Effector memory CD4-positive, alpha-beta T cell (primary cell): ENCODE measurements at regions not wholly inside any gene's neighbourhood (a gene's known extent, or its start where the extent isn't known, plus 50 kb on each side); places are given as distances from the start of the nearest gene placed in this dataset.
"Not testable (repeated sequence)": the region's sequence is repeated elsewhere in the genome, so short reads cannot be mapped to it uniquely, and the experiment has no call there.

Source experiments
- DNase-seq, 3 donors: peaks; one replicate each; pipeline ENCODE4 v3.0.0-alpha.2; 2020
- H3K27ac ChIP-seq: 2 replicates; pipeline ENCODE4 v1.7.0; 2013; ENCODE audit warnings: mild to moderate bottlenecking, low read length, moderate library complexity; ENCODE audit not compliant: insufficient read depth, poor library complexity, severe bottlenecking
- H3K27me3 ChIP-seq: replicated peaks from 2 replicates; pipeline ENCODE4 v1.7.0; 2013; ENCODE audit warnings: mild to moderate bottlenecking, low read length; ENCODE audit not compliant: insufficient read depth, control insufficient read depth, poor library complexity, severe bottlenecking
- H3K36me3 ChIP-seq: 2 replicates; pipeline ENCODE4 v1.7.0; 2013; ENCODE audit warnings: mild to moderate bottlenecking, low read length, moderate library complexity; ENCODE audit not compliant: control insufficient read depth, insufficient read depth
- H3K4me1 ChIP-seq: 2 replicates; pipeline ENCODE4 v1.7.0; 2013; ENCODE audit warnings: low read length, mild to moderate bottlenecking; ENCODE audit not compliant: control insufficient read depth, insufficient read depth, poor library complexity, severe bottlenecking
- H3K4me3 ChIP-seq: 2 replicates; pipeline ENCODE4 v1.7.0; 2013; ENCODE audit warnings: low read length, low read depth, mild to moderate bottlenecking; ENCODE audit not compliant: insufficient read depth, poor library complexity, severe bottlenecking
- H3K9me3 ChIP-seq: 2 replicates; pipeline ENCODE4 v1.7.0; 2013; ENCODE audit warnings: mild to moderate bottlenecking, low read length, moderate library complexity; ENCODE audit not compliant: control insufficient read depth

DNA sequence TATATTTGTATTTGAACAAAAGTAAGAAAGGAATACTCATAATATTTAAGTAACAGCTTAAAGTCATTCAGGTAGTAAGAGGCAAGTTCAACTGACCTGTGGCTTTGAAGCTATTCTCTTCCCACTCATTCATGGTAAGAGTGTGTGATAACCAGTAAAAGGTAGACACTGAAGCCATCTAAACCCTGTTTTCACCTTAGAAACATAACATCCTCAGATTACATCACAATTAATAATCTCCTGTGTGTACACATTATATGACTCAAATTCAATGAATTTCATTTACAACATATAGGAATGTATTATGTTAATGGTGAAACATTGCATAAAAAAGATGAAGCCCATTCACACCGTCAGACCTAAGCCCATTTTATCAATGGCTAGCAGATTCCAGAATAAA lies 364.8 kb upstream of the SNX7 start:
- H3K27ac ChIP-seq: no peak overlapping the region
- H3K27me3 ChIP-seq: no peaks in the 10 kb centered on the region
- DNase-seq: no peak
- H3K36me3 ChIP-seq: no peaks in the 10 kb centered on the region
- no peaks in the 10 kb centered on the region for H3K4me1 ChIP-seq
- no peak overlapping the region for H3K4me3 ChIP-seq
- no peaks in the 10 kb centered on the region for H3K9me3 ChIP-seq

DNA sequence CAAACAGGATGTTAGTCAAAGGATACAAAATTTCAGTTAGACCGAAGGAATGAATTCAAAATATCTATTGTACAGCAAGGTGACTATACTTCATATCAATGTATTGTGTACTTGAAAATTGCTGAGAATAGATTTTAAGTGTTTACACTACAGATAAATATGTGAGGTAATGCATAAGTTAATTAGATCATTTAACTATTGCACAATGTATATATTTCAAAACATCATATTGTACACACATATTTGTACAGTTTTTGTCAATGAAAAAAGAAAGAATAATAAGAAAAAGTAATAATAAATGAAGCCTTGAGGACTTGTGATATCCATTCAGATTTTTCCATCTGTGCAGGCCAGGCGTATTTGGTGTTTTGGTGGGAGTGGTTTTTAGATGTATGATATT lies 367.4 kb upstream of the SNX7 start:
- Histone ChIP-seq H3K4me1 (no peaks in the 10 kb centered on the region), H3K36me3 (no peaks in the 10 kb centered on the region), H3K9me3 (no peaks in the 10 kb centered on the region), H3K27ac (no peak overlapping the region), H3K27me3 (no peaks in the 10 kb centered on the region), H3K4me3 (no peak overlapping the region)
- no peak for DNase-seq

- no peak for DNase-seq
- Histone ChIP-seq H3K4me3 (no peak overlapping the region), H3K27me3 (no peaks in the 10 kb centered on the region), H3K27ac (no peak overlapping the region), H3K9me3 (no peaks in the 10 kb centered on the region), H3K4me1 (no peaks in the 10 kb centered on the region), H3K36me3 (no peaks in the 10 kb centered on the region)
Observed at GRCh38 chr1:98292994-98293393, 368.5 kb upstream of the SNX7 start.

DNA sequence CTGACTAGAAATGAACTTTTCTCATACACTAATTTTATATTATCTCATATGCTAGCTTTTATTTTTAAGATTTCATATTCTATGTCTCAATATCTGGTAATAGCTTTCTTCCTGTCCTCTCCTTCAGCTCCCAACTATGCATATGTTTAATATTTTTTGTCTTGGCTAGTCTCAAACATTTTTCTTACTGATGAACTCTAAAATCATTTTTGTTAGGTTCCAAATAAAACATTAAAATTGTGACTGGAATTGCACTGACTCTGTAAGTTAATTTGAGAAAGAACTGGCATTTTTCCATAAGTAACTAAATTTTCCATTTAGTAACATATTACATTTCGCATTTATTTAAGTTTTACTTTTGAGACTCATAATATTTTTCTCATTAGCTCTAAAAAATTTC lies 368.5 kb upstream of the DPYD start:
- Histone ChIP-seq H3K4me1 (no peaks in the 10 kb centered on the region), H3K9me3 (no peaks in the 10 kb centered on the region), H3K36me3 (no peaks in the 10 kb centered on the region), H3K27ac (no peak overlapping the region), H3K27me3 (no peaks in the 10 kb centered on the region), H3K4me3 (no peak overlapping the region)
- DNase-seq: no peak

- Histone ChIP-seq H3K4me3 (no peak overlapping the region), H3K36me3 (no peaks in the 10 kb centered on the region), H3K27ac (no peak overlapping the region), H3K27me3 (no peaks in the 10 kb centered on the region), H3K4me1 (no peaks in the 10 kb centered on the region), H3K9me3 (no peaks in the 10 kb centered on the region)
- DNase-seq: no peak
Observed at GRCh38 chr1:98288494-98288893, 367.7 kb upstream of the DPYD start.

- Histone ChIP-seq H3K4me1 (no peaks in the 10 kb centered on the region), H3K27me3 (no peaks in the 10 kb centered on the region), H3K4me3 (no peak overlapping the region), H3K36me3 (no peaks in the 10 kb centered on the region), H3K27ac (no peak overlapping the region), H3K9me3 (no peaks in the 10 kb centered on the region)
- no peak for DNase-seq
Observed at GRCh38 chr1:98287626-98288025, 366.8 kb upstream of the DPYD start.

- Histone ChIP-seq H3K4me1 (no peaks in the 10 kb centered on the region), H3K9me3 (no peaks in the 10 kb centered on the region), H3K36me3 (no peaks in the 10 kb centered on the region), H3K27me3 (no peaks in the 10 kb centered on the region), H3K4me3 (no peak overlapping the region), H3K27ac (no peak overlapping the region)
- no peak for DNase-seq
Observed at GRCh38 chr1:98286656-98287055, 365.8 kb upstream of the DPYD start.

DNA sequence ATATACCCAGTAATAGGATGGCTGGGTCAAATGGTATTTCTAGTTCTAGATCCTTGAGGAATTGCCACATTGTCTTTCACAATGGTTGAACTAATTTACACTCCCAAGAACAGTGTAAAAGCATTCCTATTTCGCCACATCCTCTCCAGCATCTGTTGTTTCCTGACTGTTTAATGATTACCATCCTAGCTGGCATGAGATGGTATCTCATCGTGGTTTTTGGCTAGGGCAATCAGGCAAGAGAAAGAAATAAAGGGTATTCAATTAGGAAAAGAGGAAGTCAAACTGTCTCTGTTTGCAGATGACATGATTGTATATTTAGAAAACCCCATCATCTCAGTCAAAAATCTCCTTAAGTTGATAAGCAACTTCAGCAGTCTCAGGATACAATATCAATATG lies 364.5 kb upstream of the DPYD start:
- H3K4me3 ChIP-seq, H3K36me3 ChIP-seq, H3K27me3 ChIP-seq, H3K27ac ChIP-seq, H3K9me3 ChIP-seq, DNase-seq, H3K4me1 ChIP-seq: not testable (repeated sequence)

GRCh38 chr1:98280049-98280448 lies 359.2 kb upstream of the DPYD start:
- H3K4me3 ChIP-seq: no peak overlapping the region
- no peaks in the 10 kb centered on the region for H3K36me3 ChIP-seq
- no peak overlapping the region for H3K27ac ChIP-seq
- no peak for DNase-seq
- no peaks in the 10 kb centered on the region for H3K4me1 ChIP-seq
- H3K9me3 ChIP-seq: no peaks in the 10 kb centered on the region
- no peaks in the 10 kb centered on the region for H3K27me3 ChIP-seq

DNA sequence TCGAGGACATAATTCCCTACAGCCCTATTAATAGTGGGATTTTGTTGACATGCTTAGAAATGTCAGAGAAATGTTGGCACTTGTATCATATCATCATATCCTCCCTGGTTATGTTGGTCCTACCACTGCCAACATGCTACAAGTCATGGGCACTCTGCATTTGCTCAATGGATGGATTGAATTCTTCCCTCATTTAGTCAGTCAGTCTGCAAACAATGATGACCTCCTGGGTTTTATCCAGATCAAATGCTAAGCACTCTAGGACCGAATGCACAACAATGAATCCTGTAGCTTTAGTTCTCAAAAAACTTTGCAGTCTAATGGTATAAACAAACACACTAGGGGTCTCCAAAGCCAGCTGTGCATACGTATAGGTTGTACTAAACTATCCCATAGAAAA lies 357.2 kb upstream of the DPYD start:
- no peaks in the 10 kb centered on the region for H3K4me1 ChIP-seq
- no peaks in the 10 kb centered on the region for H3K27me3 ChIP-seq
- H3K9me3 ChIP-seq: no peaks in the 10 kb centered on the region
- no peaks in the 10 kb centered on the region for H3K36me3 ChIP-seq
- no peak overlapping the region for H3K27ac ChIP-seq
- no peak for DNase-seq
- no peak overlapping the region for H3K4me3 ChIP-seq

GRCh38 chr1:98277118-98277517 lies 356.3 kb upstream of the DPYD start:
- no peaks in the 10 kb centered on the region for H3K4me1 ChIP-seq
- H3K9me3 ChIP-seq: no peaks in the 10 kb centered on the region
- no peaks in the 10 kb centered on the region for H3K36me3 ChIP-seq
- no peaks in the 10 kb centered on the region for H3K27me3 ChIP-seq
- DNase-seq: no peak
- H3K4me3 ChIP-seq: no peak overlapping the region
- no peak overlapping the region for H3K27ac ChIP-seq
